ENCODE measurements at regions not wholly inside any gene's neighbourhood (a gene's known extent, or its start where the extent isn't known, plus 50 kb on each side); places are given as distances from the start of the nearest gene placed in this dataset.

GRCh38 chr13:105774739-105775460, 760.6 kb downstream of the EFNB2 start:
- TF ChIP-seq CTCF (IDR thresholded peaks at IDR 0.05), result no peak
- TF ChIP-seq POLR2A (IDR thresholded peaks at IDR 0.05), result no peak

Data from lower leg skin (tissue), 3 donors.